K562 (cell line): ENCODE measurements at regions not wholly inside any gene's neighbourhood (a gene's known extent, or its start where the extent isn't known, plus 50 kb on each side); places are given as distances from the start of the nearest gene placed in this dataset.
A peak's percentile ranks its signal among the peaks of the same experiment; 100 is the strongest.

Experiments used
- ATAC-seq: fragments of 200-7000 bp; cut with Tn5 transposase; 3 replicates; pipeline ENCODE4 v1.9.1; 2020; ENCODE audit warnings: moderate library complexity
- BruUV-seq: library from RNA; stranded (reverse); fragments of 400-500 nt; replicated peaks from 2 replicates; lab custom pipeline; 2021; lab: Mats Ljungman, UMichigan
- CTCF ChIA-PET: fragments of 300-600 bp; formaldehyde crosslinking; extraction: SDS; loops from one replicate; lab custom pipeline; 2021; ENCODE audit warnings: low intra/inter-chr PET ratio; lab: Yijun Ruan, JAX
- POLR2A ChIA-PET: fragments of 300-600, 350-650 bp; sonication (Branson Sonifier 250); formaldehyde crosslinking; extraction: SDS; loops from one replicate; lab custom pipeline; 2021; ENCODE audit warnings: antibody characterized with exemption, inconsistent platforms; lab: Yijun Ruan, JAX
- DNase-seq, 4 experiments: peaks; one replicate each; pipeline versions ENCODE4 v3.0.0 to v3.0.0-alpha.2; 2011 to 2018; ENCODE audit warnings: low spot score in 3 of 4, mixed read lengths in 3 of 4; ENCODE audit errors: extremely low read depth in 1 of 4
- FAIRE-seq: peaks from 2 replicates; lab custom pipeline; 2011; peaks lifted over from hg19 to GRCh38; lab: Jason Lieb, UNC
- H2AFZ ChIP-seq: 2 replicates; pipeline ENCODE4 v1.6.0; 2011; ENCODE audit warnings: low read depth, low read length, control low read depth, inconsistent platforms
- H3K27ac ChIP-seq: fragments of 200-600 bp; 3 replicates; pipeline ENCODE4 v1.8.0; 2011; ENCODE audit warnings: low read depth, mild to moderate bottlenecking, control low read depth, inconsistent platforms, low read length, moderate library complexity, mixed read lengths; ENCODE audit errors: extremely low read depth
- H3K27me3 ChIP-seq, 2 experiments: fragments of 300-600 bp in 1 of 2; 2 replicates in 1 of 2; 3 replicates in 1 of 2; pipeline versions ENCODE4 v1.6.0 to v1.8.0; 2011; ENCODE audit warnings: inconsistent platforms in 2 of 2, low read length in 2 of 2, mild to moderate bottlenecking in 1 of 2, mixed read lengths in 1 of 2, moderate library complexity in 1 of 2; ENCODE audit not compliant: control insufficient read depth in 2 of 2, insufficient read depth in 2 of 2
- H3K36me3 ChIP-seq: fragments of 300-600 bp; 3 replicates; pipeline ENCODE4 v1.8.0; 2011; ENCODE audit warnings: mild to moderate bottlenecking, low read length, inconsistent platforms; ENCODE audit not compliant: control insufficient read depth, insufficient read depth
- H3K4me1 ChIP-seq, 2 experiments: fragments of 200-600 bp in 1 of 2; replicated peaks in 1 of 2; 2 replicates in 1 of 2; 3 replicates in 1 of 2; pipeline versions ENCODE4 v1.5.1 to v1.8.0; 2011; ENCODE audit warnings: inconsistent platforms in 2 of 2, low read length in 2 of 2, mild to moderate bottlenecking in 1 of 2, mixed read lengths in 1 of 2, moderate library complexity in 1 of 2; ENCODE audit not compliant: control insufficient read depth in 2 of 2, insufficient read depth in 2 of 2
- H3K4me2 ChIP-seq: 2 replicates; pipeline ENCODE4 v1.6.1; 2011; ENCODE audit warnings: low read length, control low read depth, inconsistent platforms, mixed read lengths; ENCODE audit not compliant: insufficient read depth
- H3K4me3 ChIP-seq: fragments of 200-600 bp; sonication (generic), shearing (Covaris generic); 2 replicates; pipeline ENCODE4 v1.5.1; 2016; ENCODE audit warnings: control low read depth, inconsistent platforms
- H3K79me2 ChIP-seq: fragments of 200-600 bp; 3 replicates; pipeline ENCODE4 v1.8.0; 2011; ENCODE audit warnings: low read length, inconsistent platforms; ENCODE audit not compliant: control insufficient read depth, insufficient read depth
- H3K9ac ChIP-seq, 2 experiments: 2 replicates each; pipeline versions ENCODE4 v1.6.0 to v1.6.1; 2011; ENCODE audit warnings: low read depth in 2 of 2, low read length in 2 of 2, control low read depth in 1 of 2, inconsistent platforms in 1 of 2, mild to moderate bottlenecking in 1 of 2, mixed read lengths in 1 of 2; ENCODE audit not compliant: insufficient read depth in 1 of 2
- H3K9me1 ChIP-seq: one replicate; pipeline ENCODE4 v1.6.0; 2011; ENCODE audit warnings: inconsistent platforms, mild to moderate bottlenecking, low read length, moderate library complexity; ENCODE audit not compliant: control insufficient read depth, insufficient read depth
- H3K9me3 ChIP-seq: replicated peaks from 2 replicates; pipeline ENCODE4 v1.5.1; 2011; ENCODE audit warnings: low read depth, low read length, inconsistent platforms; ENCODE audit not compliant: control insufficient read depth, insufficient read depth
- H4K20me1 ChIP-seq: replicated peaks from 2 replicates; pipeline ENCODE4 v1.6.1; 2011; ENCODE audit warnings: low read length, inconsistent platforms, mixed read lengths; ENCODE audit not compliant: control insufficient read depth, insufficient read depth
- C11orf30 ChIP-seq: fragments of 450-650 bp; IDR thresholded peaks from 2 replicates; pipeline ENCODE4 v1.6.1; 2016; ENCODE audit warnings: low read depth, mild to moderate bottlenecking
- CCNT2 ChIP-seq: IDR thresholded peaks from 2 replicates; pipeline ENCODE4 v1.6.1; 2011; ENCODE audit warnings: borderline replicate concordance, low read depth, mild to moderate bottlenecking, moderate library complexity, mixed read lengths, low read length; ENCODE audit not compliant: insufficient read length; ENCODE audit errors: extremely low read depth
- CREB1 ChIP-seq, 2 experiments: sonication (generic) in 1 of 2; formaldehyde crosslinking in 1 of 2; IDR thresholded peaks; 2 replicates each; pipeline versions ENCODE4 v1.6.1 to v1.8.0; 2012 to 2022; ENCODE audit warnings: inconsistent platforms in 1 of 2, mild to moderate bottlenecking in 1 of 2, missing genetic modification reagents in 1 of 2, moderate library complexity in 1 of 2
- CREM ChIP-seq: IDR thresholded peaks from 2 replicates; pipeline ENCODE4 v1.6.1; 2014; ENCODE audit warnings: antibody characterized with exemption, low read depth
- DPF2 ChIP-seq: fragments of 450-650 bp; IDR thresholded peaks from 2 replicates; pipeline ENCODE4 v1.6.1; 2016
- FOSL1 ChIP-seq: fragments of 200-800 bp; sonication (Bioruptor generic); conservative IDR thresholded peaks from 2 replicates; pipeline ENCODE4 v1.6.1; 2016; ENCODE audit warnings: missing genetic modification characterization, missing compliant biosample characterization
- HIVEP1 ChIP-seq: fragments of 250-450 bp; sonication (Bioruptor Pico); IDR thresholded peaks from 2 replicates; pipeline ENCODE4 v1.4.0; 2020; ENCODE audit warnings: mild to moderate bottlenecking
- MBD2 ChIP-seq: sonication (generic); IDR thresholded peaks from 2 replicates; pipeline ENCODE4 v1.6.1; 2016; ENCODE audit warnings: low read depth, borderline replicate concordance
- PRDM10 ChIP-seq: fragments of 450-650 bp; IDR thresholded peaks from 2 replicates; pipeline ENCODE4 v1.6.1; 2018; ENCODE audit not compliant: partially characterized antibody
- SOX6 ChIP-seq: fragments of 450-650 bp; IDR thresholded peaks from 2 replicates; pipeline ENCODE4 v1.6.1; 2014; ENCODE audit warnings: mild to moderate bottlenecking
- ZFX ChIP-seq: sonication (generic); formaldehyde crosslinking; IDR thresholded peaks from 2 replicates; pipeline ENCODE4 v1.8.0; 2022; ENCODE audit warnings: mild to moderate bottlenecking, missing genetic modification reagents, moderate library complexity
- ZNF175 ChIP-seq: fragments of 200-800 bp; sonication (Bioruptor generic); IDR thresholded peaks from 2 replicates; pipeline ENCODE4 v1.6.1; 2016; ENCODE audit warnings: low read depth, mild to moderate bottlenecking, missing genetic modification characterization, missing compliant biosample characterization
- ZNF277 ChIP-seq: fragments of 250-450 bp; sonication (Bioruptor Pico); IDR thresholded peaks from 2 replicates; pipeline ENCODE4 v1.8.0; 2022; ENCODE audit warnings: inconsistent platforms, mild to moderate bottlenecking, moderate library complexity, borderline replicate concordance
- WGBS: fragments of 100-300 bp; shearing (Covaris generic); methylation state at CpG from one replicate; pipeline ENCODE4 v1.1.6; 2016; ENCODE audit warnings: low coverage, mixed read lengths; ENCODE audit not compliant: insufficient coverage; ENCODE audit errors: missing lambda C conversion rate; 5-methylcytosine and 5-hydroxymethylcytosine counted together
- in situ Hi-C: fragments of 300-500 bp; cut with MboI; formaldehyde crosslinking; loops from 4 replicates; pipeline ENCODE4 v1.15.0; 2018; ENCODE audit warnings: inconsistent platforms, mixed read lengths
- intact Hi-C: fragments of 100-400 bp; cut with micrococcal nuclease; formaldehyde crosslinking; loops from 2 replicates; pipeline ENCODE4 v1.14.2; 2022

GRCh38 chr3:187986514-187986934 is 167.4 kb upstream of the LPP start (continued):
- no peak for TF ChIP-seq ZFX (CRISPR knock-in tag)
- peak; percentile 57 for TF ChIP-seq DPF2
- TF ChIP-seq FOSL1 (tag): peak; percentile 96
- peak; percentile 18 for TF ChIP-seq CCNT2
- no peak for TF ChIP-seq SOX6
- 0 out of 2 replicates have a peak, but pooled peaks have one; percentile 13 for TF ChIP-seq CREM
- no peak for TF ChIP-seq HIVEP1
- peak; percentile 72 for TF ChIP-seq C11orf30
- TF ChIP-seq MBD2: no peak
- TF ChIP-seq CREB1 (IDR thresholded peaks at IDR 0.05): no peak
- peak; percentile 40; the same call in 1 of the 2 replicates for TF ChIP-seq CREB1 (CRISPR knock-in tag; IDR thresholded peaks at IDR 0.05)

- in situ Hi-C loops: no loop called here
- Histone ChIP-seq H3K27me3 (peaks cover 0 to 5% of the 10 kb centered on the region in 2 experiments; a peak in 1 of 5 replicates), H3K36me3 (no peaks in the 10 kb centered on the region), H3K4me1 (peaks cover 0 to 17% of the 10 kb centered on the region in 2 experiments; a peak in 3 of 5 replicates), H3K79me2 (no peaks in the 10 kb centered on the region), H3K9me3 (no peaks in the 10 kb centered on the region), H4K20me1 (no peaks in the 10 kb centered on the region), H3K27ac (no peak overlapping the region), H3K9me1 (no peaks in the 10 kb centered on the region), H2AFZ (no peak overlapping the region; the same call in 1 of the 2 replicates), H3K9ac (no peak overlapping the region), H3K4me2 (no peak overlapping the region; the same call in 1 of the 2 replicates), H3K4me3 (no peak overlapping the region)
- ATAC-seq (no peak; the same call in 2 of the 3 replicates), FAIRE-seq (no peak), DNase-seq (peak in 2 of 4 experiments; percentile 3 to 9)
- intact Hi-C loops: loop anchor here (10.0 kb wide), 1 partner anchor 242 kb away; the partner anchor contains the start of gene BCL6
- 6% methylated on average over 3 of the region's 3 CpGs for WGBS
- BruUV-seq: no TSS peak
- TF ChIP-seq ZNF277 (no peak), ZNF175 (CRISPR knock-in tag) (0 out of 2 replicates have a peak, but pooled peaks have one; percentile 10), PRDM10 (peak; percentile 32)
- CTCF ChIA-PET: no interaction called here
- POLR2A ChIA-PET: no interaction called here
Measured at GRCh38 chr3:187987187-187987586, 166.8 kb upstream of the LPP start.
